ELR (cell line): ENCODE measurements at regions not wholly inside any gene's neighbourhood (a gene's known extent, or its start where the extent isn't known, plus 50 kb on each side); places are given as distances from the start of the nearest gene placed in this dataset.
"Not testable (repeated sequence)": the region's sequence is repeated elsewhere in the genome, so short reads cannot be mapped to it uniquely, and the experiment has no call there.

ENCODE experiments used
- DNase-seq: peaks from one replicate; pipeline ENCODE4 v3.0.0-alpha.2; 2015; ENCODE audit warnings: low read depth

DNA sequence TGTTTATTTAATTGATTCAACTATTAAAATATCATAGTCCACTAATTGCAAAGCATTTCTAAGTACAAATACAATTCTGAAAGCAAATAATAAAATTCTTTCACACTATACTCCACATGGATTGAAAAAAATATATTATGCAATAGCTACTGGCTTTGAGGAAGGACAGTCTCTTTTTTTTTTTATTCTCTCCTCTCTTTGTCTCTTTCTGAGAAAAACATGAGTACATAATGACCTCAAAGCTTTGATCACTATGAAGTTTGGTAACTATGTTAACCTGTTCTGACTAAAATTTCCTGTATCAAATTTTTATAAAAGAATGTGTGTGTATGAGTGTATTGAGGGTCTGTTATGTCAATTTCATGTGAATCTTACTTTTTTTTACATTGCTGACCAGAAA, 96.2 kb downstream of the RGS2 start:
- DNase-seq = peak; percentile 4

DNA sequence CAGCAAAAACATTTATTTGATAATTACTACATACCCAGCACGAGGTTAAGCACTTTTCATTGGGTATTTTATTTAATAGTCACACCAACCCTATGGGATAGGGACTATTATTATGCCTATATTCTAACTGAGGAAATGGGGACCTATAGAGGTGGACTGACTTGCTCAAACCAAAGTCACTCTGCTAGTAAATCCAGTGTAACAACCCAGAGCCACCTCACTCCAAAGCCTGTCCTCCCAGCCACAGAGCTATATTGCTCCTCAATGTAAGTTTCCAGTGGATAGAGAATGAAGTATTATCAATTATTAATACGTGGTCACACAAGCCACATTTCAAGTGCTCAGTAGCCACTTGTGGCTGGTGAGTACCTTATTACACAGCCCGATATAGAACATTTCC, 97.5 kb downstream of the RGS2 start:
- DNase-seq = no peak

DNA sequence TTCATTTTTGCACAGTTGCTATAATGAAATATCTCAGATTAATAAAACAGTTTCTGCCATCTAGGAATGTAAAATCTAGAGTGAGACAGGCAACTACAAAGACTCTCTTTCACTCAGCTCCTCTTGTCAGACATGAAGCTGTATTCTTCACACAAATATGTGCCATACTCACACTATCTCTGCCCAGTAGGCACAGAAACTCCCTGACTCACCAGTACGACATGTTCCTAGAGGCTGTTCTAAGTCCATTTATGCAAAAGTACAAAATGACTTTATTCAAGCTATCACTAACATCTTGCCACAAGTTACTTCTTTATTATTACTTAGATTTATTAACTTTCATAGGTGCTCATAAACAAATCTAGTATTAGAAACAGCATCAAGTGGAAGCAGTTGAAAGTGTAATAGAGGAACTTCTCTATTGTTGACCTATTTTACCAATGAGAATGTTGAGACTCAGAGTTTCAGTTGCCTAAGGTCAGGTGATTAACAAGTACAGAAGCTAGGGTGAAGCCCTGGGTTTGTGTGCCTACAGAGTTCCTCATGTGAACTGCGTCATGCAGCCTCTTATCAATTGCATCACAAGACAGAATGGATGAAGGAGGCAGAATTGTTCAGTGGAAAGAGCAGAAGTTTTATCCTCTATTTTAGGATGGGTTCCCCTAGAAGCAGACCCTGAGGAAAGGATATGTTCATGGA, 98.9 kb downstream of the RGS2 start:
- peak; percentile 7 for DNase-seq

DNA sequence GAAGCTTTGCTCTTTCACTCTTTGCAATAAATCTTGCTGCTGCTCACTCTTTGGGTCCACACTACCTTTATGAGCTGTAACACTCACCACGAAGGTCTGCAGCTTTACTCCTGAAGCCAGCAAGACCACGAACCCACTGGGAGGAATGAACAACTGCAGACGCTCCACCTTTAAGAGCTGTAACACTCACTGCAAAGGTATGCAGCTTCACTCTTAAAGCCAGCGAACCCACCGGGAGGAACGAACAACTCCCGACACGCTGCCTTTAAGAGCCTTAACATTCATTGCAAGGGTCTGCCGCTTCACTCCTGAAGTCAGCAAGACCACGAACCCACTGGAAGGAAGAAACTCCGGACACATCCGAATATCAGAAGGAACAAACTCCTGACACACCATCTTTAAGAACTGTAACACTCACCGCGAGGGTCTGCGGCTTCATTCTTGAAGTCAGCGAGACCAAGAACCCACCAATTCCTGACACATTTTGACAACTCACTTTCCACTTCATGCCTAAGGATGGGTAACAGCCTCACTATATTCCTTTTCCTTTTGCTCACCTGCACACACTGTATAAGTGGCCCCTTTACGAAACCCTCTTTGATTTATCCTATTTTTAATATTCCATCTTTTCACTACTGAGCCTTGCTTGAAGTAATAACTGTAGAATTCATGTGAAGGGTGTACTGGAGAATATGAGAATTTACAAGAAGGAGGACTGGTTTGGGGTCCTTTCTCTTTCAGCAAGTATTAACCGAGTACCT, 103.2 kb downstream of the RGS2 start:
- not testable (repeated sequence) for DNase-seq

DNA sequence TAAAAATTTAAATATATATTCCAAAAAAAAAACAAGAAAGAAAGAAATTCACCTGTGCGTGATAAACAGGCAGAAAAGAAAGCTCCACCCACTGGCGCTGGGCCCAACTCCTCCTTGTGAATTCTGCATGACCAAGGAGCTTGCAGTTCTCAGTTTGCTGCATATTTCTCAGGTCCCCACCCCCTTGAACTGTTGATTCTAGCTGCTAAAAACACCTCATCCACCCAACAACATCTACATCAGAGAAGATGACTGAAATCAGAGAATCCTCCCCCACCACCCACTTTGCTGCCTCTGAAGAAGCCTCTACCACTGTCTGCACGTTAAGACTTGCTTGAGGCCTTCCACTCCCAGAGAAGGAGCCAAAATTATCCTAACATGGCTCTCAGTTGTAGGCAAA, 104.8 kb downstream of the RGS2 start:
- no peak for DNase-seq

DNA sequence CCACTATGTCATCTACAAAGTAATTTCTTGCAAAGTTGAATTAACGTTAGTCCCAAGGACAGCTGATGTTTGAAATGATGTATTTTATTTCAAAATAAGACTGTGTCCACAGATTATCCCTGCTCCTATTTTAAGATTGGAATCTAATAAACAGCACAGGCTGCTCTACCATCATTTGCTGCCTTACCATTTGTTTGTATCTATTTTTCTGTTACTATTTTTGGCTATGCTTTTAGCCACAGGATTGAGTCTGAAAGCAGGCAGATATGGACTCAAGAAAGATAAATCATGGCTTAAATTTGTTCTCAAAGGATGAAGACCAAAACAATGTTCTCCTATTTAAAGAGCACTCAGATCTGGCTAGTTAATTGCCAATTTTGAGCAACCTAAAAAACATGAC, 105.3 kb downstream of the RGS2 start:
- DNase-seq = no peak

DNA sequence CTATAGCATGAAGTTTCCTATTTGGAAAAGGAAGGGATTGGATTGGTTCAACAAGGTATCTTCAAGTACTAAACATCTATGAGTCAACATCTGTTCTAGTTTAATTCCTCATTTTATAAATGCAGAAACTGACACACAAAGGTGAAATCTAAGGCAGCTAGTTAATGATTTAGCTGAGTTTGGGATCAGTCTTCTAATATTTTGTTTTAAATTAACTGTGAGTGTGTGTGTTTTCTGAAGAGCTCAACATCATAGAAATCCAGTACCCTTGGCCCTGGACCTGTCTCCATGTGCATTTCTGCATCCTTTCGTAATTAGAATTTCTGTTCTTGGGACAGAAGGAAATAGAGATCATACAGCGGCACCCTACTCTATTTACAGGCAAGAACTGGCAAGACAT, 105.9 kb downstream of the RGS2 start:
- no peak for DNase-seq

DNA sequence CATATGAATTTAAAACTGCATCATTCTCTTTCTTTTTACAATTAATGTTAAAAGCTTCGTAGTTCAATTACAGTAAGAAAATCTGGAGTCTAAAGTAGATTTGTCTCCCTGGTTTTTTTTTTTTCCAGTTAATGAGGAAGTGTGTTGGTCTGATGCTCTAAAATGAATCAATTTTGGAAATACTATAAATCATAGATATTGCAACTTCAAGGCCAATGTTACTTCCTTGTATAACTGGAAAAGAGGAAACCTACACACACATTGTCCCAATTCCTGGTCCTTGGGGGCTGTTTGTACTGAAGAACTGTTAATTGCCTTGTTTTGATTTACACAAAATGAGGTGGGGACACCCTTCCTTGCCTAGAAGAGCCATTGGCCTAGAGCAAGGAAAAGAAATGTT, 107.2 kb downstream of the RGS2 start:
- no peak for DNase-seq

DNA sequence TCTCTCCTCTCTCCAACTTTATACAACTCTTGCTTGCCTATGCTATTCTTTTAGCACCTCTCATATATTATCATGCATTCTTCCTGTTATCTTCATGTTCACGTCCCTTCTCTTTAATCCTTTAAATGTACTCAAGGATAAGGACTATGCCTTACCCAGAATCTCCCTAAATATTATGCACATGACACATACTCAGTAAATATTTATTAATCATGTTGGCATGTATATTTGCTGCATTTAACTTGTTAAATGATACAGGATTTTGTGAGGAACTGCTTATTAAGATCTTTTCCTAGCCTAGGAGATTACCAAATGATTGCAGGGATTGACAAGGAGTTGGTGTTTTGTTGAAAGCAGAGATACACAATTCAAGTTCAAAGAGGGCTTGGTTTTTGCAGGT, 109.4 kb downstream of the RGS2 start:
- no peak for DNase-seq

DNA sequence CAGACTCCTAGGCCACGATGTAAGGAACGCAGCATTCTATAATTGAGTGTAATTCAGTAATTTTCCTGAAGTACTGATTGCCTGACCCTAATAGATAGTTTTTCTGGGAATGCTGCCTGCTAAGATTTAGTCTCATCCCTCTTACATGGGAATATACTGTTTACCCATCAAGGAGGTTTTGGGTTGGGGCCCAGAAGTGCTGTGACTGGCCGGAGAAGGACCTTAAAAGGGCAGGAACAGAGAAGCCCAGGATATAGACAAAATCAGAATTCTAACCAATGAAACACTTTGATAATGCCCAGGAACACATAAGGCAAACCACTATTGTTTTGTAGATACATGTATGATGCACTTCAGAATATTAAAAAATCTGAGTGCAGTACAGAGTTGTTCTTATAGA, 111.6 kb downstream of the RGS2 start:
- DNase-seq = no peak

DNA sequence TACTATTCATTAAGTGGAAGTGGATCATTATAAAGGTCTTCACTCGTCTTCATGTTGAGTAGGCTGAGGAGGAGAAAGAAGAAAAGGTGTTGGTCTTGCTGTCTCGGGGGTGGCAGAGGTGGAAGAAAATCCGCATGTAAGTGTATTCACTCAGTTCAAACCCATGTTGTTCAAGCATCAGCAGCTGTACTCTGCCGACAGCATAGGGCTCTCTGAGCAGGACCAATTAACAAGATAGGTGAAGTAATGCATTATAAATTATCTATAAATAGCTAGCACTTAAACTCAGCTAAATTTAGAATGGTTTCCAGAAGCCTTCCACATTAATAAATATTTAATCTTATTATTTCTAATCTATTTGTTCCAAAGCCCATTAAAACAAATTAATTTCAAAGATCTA, 116.8 kb downstream of the RGS2 start:
- no peak for DNase-seq

DNA sequence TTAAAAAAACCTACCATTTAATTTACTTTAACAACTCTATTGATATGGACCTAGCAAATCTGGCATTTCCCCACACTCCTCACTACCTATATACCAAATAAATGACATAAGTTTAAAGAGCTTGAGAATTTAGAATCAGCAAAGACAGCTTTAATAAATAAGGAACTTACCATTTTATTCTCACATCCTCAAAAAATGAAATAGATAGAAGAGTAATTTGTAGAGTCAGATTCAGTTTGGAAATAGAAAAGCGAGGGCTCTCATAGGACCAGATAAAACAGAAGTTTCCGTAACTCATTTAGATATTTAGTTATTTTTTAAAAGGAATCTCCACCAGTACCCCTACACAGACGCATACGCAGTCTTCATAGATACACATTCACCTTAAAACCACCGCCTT, 117.9 kb downstream of the RGS2 start:
- DNase-seq = no peak

DNA sequence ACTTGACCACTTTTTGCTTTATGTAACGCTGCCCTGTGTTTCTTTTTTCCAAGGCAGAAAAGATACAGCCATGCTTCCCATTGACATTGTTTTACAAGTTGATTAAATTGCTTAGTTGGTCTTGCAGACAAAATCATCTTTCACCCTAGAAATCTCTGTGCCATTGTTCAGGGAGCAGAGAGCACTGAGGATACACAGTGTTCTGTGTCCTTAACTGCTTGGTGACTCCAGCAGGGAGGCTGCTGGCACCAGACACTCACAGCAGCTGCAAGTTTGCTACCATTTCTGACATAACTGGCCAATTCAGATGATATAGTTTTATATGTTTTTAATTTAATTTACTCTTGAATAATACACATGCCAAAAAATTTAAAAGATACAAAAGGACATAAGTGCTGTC, 118.7 kb downstream of the RGS2 start:
- DNase-seq = no peak

DNA sequence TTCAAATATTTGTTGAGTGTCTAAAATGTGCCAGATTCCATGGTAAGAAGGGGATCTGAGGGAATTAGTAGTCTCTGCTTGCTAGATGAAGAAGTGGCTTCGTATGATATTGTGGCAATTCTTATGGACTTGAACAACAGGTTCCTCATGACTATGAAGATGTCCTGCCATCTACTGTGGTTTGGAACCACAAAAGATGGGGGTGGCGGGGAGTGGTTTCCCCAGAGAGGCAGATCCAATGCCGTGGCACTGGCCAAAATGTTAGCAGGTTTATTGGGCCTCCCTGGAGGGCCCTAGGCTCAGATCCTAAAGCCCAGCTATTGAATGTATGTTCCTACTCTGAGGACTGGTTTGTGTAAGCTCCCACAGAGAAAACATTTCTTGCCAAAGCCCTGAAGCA, 120.8 kb downstream of the RGS2 start:
- DNase-seq = no peak

DNA sequence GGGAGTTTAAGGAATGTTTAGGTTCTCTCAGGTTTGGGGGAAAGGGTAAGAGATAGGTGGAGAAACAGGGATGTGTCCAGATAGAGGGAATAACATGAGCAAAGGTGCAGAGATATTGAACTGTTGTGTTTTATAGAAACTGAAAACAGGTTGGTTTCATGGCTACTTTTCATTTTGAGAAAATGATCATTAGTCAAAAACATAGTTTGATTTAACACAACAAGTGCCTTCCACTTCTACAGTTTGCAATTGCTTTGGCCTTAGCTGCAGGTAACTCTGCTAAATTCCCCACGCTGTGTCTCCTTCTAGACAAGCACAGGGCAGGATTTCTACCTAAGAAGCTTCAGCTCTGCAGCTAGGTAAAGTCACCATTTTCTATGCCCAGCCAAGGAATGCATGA, 124.9 kb downstream of the RGS2 start:
- no peak for DNase-seq

DNA sequence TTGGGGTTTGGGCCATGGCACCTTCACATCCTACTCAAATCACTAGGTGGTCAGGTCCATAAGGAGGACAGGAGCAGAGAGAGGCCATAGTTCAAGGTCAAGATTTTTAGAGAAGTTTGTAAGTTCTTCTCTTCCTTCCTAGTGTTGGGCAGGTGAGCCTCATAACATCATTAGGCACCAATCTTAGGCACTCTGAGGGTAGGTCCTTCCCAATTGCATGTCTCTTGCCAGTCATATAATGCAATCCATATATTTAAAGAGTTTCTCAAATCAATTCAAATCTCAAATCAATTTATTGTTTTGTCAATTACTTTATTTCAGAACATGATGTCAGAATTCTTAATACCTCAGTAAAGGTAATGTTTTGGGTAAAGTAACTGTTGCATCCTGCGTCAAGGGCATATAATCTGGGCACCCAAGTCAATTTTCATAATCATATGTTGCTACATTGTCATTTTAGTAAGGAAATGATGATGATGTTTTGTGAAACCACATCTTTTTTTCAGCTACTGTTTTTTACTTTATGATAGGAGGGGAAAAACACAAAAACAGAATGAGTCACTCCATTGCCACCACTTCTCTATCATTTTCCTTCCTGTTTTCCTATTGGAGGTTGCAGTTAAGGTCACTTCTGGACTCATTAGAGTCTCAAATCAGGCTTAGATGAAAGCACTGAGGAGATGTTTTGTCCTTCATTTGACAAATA, 122.7 kb downstream of the UCHL5 start:
- DNase-seq = no peak

DNA sequence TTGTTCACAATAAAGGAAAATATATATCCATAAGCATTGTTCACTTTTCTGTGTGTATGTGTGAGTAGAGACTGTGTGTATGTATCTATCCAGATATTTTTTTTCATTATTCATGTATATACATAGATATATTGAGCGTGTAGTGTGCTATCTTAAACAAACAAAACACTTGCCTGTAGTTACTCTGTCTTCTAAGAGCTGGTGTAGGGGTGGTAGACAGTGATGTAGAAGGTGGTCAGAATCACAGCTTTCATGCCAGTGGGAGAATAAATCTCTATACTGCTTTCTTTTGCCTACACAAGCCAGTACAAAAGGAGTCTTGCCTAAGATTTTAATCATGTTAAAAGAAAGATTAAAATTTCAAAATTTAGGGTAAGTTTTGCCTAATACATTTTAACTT, 122.0 kb downstream of the UCHL5 start:
- DNase-seq = no peak

DNA sequence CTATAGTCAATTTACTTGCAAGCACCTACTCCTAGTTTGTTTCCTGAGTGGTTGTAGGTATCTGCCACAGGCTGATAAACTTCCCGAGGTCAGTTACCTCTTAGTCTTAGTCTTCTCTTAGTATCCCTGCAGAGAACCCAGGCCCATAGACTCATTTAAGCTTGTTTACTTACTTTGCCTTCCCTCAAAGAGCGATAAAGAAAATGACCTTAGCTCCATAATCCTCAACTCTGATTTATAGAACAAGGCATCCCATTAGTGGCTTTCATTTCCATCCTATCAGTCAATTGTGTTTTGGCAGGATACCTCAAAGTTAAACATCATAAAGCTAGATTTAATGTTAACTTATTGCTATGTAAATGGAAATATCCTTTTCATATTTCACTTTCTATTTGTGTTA, 119.7 kb downstream of the UCHL5 start:
- DNase-seq = no peak

DNA sequence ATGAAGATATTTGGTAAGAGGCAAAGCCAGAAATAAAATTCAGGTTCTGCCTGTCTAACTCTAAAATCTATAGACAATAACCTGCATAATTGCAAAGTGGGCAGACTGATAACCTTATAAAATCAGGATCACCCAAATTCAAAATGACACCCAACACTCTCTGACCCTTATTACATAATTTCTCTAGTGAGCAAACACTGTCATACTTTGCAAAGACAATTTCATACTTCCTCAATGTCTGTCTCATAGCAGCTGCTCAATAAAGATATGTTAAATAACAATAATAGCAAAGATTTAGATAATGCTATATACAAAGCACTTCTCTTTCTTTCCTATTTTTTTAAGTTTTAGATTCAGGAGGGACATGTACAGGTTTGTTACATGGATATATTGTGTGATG, 118.5 kb downstream of the UCHL5 start:
- no peak for DNase-seq

DNA sequence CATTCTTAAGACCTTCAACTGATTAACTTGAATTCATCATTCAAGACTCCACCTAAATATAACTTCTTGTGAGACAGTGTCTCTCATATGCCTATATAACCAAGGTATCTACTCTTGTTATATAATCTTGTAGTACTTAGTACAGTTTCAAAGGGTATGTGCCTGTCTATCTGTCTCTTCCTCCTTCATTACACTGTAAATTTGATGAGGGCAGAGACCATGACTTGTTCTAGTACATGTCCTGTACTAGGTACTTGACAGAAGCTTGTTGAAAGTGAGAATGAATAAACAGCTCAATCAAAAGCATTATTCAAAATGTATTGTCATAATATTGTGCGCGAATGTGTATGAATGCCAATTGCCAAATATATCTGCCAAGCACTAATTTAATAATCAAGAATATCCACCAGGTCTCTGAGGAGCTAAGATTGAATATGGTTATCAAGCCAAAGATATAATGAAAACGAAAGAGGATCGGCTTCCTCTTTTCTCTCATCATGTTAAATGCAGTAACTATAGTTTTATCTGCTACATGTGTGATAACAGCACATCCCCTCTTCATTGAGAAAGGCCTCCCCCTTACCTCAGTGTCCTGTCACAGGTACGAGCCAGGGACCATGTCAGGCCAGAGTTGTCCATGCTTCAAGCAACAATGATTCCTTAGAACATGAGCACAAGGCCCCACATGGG, 117.3 kb downstream of the UCHL5 start:
- DNase-seq = no peak

DNA sequence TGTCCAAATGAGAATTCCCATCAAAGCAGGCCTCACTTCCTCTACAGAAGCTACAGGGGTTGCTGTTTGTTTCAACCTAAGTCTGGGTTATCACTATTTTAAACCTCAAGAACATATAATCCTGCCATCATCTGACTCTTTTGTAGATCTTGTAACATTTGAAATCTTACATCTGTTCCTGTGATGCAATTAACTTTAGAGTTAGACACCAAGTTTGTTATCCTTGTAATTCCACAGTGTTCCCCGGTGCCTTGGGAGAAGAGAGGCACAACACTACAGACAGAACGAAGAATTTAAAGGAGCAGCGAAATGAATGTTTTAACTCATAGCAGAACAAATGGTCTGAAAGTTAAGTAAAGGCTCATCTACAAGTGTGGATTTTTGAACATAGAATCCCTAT, 116.1 kb downstream of the UCHL5 start:
- no peak for DNase-seq

DNA sequence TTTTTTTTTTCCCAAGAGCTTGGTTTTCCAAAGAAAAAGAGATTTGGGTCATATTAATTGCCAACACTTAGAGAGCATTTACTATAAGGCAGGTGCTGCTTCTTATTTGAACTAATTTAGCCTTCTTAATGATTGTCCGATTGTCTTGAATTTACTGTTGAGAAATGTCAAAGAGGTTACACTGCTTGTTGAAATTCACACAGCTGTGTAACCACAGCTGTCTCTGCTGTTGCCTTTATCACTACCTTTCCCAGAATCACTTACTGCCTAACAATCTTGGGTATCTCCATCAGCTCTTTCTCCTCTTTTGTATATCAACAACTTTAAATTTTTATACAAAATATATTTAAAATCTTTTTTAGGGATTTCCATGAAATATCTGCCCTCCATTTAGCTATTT, 115.6 kb downstream of the UCHL5 start:
- no peak for DNase-seq
